HT-29 (cell line): ENCODE measurements at regions not wholly inside any gene's neighbourhood (a gene's known extent, or its start where the extent isn't known, plus 50 kb on each side); places are given as distances from the start of the nearest gene placed in this dataset.

Experiments
- DNase-seq: peaks from one replicate; pipeline ENCODE4 v3.0.0-alpha.2; 2015; ENCODE audit warnings: low spot score

GRCh38 chr10:21174715-21175495 lies 277.8 kb upstream of the NEBL start:
- no peak for DNase-seq

- DNase-seq, result peak; percentile 24
These were observed 276.9 kb upstream of the NEBL start for GRCh38 chr10:21173802-21174714.

- DNase-seq, result no peak
These were observed 276.1 kb upstream of the NEBL start for GRCh38 chr10:21172930-21173801.

GRCh38 chr10:21172542-21172929 lies 275.4 kb upstream of the NEBL start:
- no peak for DNase-seq

GRCh38 chr10:21171936-21172541 lies 274.9 kb upstream of the NEBL start:
- DNase-seq, result no peak

GRCh38 chr10:21171197-21171935 lies 274.3 kb upstream of the NEBL start:
- no peak for DNase-seq

GRCh38 chr10:21170216-21170615 lies 273.1 kb upstream of the NEBL start:
- DNase-seq, result no peak

GRCh38 chr10:21169271-21169670 lies 272.2 kb upstream of the NEBL start:
- DNase-seq, result no peak

- DNase-seq, result no peak
These were observed 270.3 kb upstream of the NEBL start for GRCh38 chr10:21167288-21168010.

GRCh38 chr10:21166557-21167287 lies 269.6 kb upstream of the NEBL start:
- no peak for DNase-seq

GRCh38 chr10:21165489-21165888 lies 268.4 kb upstream of the NEBL start:
- DNase-seq, result no peak

GRCh38 chr10:21164687-21165086 lies 267.6 kb upstream of the NEBL start:
- DNase-seq, result no peak

- no peak for DNase-seq
These were observed 265.8 kb upstream of the NEBL start for GRCh38 chr10:21162948-21163347.

GRCh38 chr10:21161647-21162046 lies 264.5 kb upstream of the NEBL start:
- DNase-seq, result no peak

GRCh38 chr10:21161090-21161625 lies 264.0 kb upstream of the NEBL start:
- DNase-seq, result no peak

- DNase-seq, result no peak
These were observed 263.0 kb upstream of the NEBL start for GRCh38 chr10:21160116-21160515.

GRCh38 chr10:21159669-21160068 lies 262.6 kb upstream of the NEBL start:
- no peak for DNase-seq

- DNase-seq, result no peak
These were observed 261.2 kb upstream of the NEBL start for GRCh38 chr10:21158301-21158700.

GRCh38 chr10:21157664-21158063 lies 260.6 kb upstream of the NEBL start:
- DNase-seq, result no peak
